GM23248 (cell line): ENCODE measurements at regions not wholly inside any gene's neighbourhood (a gene's known extent, or its start where the extent isn't known, plus 50 kb on each side); places are given as distances from the start of the nearest gene placed in this dataset.

Experiments
- EZH2 ChIP-seq: fragments of 200-600 bp; sonication (generic); IDR thresholded peaks from 2 replicates; pipeline ENCODE4 v1.6.1; 2018; ENCODE audit warnings: antibody characterized with exemption, mild to moderate bottlenecking; ENCODE audit not compliant: insufficient read depth, poor library complexity, severe bottlenecking
- EZH2phosphoT487 ChIP-seq: fragments of 200-600 bp; sonication (generic); IDR thresholded peaks from 2 replicates; pipeline ENCODE4 v1.6.1; 2018; ENCODE audit warnings: antibody characterized with exemption, moderate library complexity, mild to moderate bottlenecking, low read depth; ENCODE audit not compliant: insufficient read depth

GRCh38 chr1:30090162-30090820 is 633.1 kb downstream of the MATN1 start:
- TF ChIP-seq EZH2 (no peak), EZH2phosphoT487 (no peak)
